Pancreas (tissue), 10 donors: ENCODE measurements at regions not wholly inside any gene's neighbourhood (a gene's known extent, or its start where the extent isn't known, plus 50 kb on each side); places are given as distances from the start of the nearest gene placed in this dataset.
"Not testable (repeated sequence)": the region's sequence is repeated elsewhere in the genome, so short reads cannot be mapped to it uniquely, and the experiment has no call there.

ENCODE experiments used
- ATAC-seq, 4 donors: fragments of 200-7000 bp; cut with Tn5 transposase; one replicate each; pipeline versions ENCODE4 v1.8.0 to v1.9.1; 2020; ENCODE audit warnings: mild to moderate bottlenecking in 4 of 4, moderate library complexity in 4 of 4
- DNase-seq, 6 donors: peaks; one replicate each; pipeline ENCODE4 v3.0.0-alpha.2; 2020
- FAIRE-seq: peaks from 2 replicates; lab custom pipeline; 2012; peaks lifted over from hg19 to GRCh38; lab: Jason Lieb, UNC
- H3K27ac ChIP-seq, 4 donors: fragments of 200-600 bp; sonication (generic); 1 replicate in 3 of 4; 2 replicates in 1 of 4; pipeline versions ENCODE4 v1.5.0 to v1.8.0; 2020
- H3K27me3 ChIP-seq, 4 donors: fragments of 200-600 bp; one replicate each; pipeline ENCODE4 v1.8.0; 2021
- H3K36me3 ChIP-seq, 3 donors: fragments of 200-600 bp; sonication (generic) in 1 of 3; one replicate each; pipeline versions ENCODE4 v1.5.0 to v1.8.0; 2020 to 2021
- H3K4me1 ChIP-seq, 3 donors: fragments of 200-600 bp; one replicate each; pipeline ENCODE4 v1.8.0; 2021
- H3K4me3 ChIP-seq, 4 donors: fragments of 200-600 bp; sonication (generic) in 2 of 4; one replicate each; pipeline versions ENCODE4 v1.5.0 to v1.8.0; 2020 to 2021
- H3K9me3 ChIP-seq, 4 donors: fragments of 200-600 bp; one replicate each; pipeline ENCODE4 v1.8.0; 2021
- CTCF ChIP-seq, 4 donors: fragments of 200-600 bp; sonication (generic) in 3 of 4; IDR thresholded peaks; one replicate each; pipeline versions ENCODE4 v1.5.0 to v1.8.0; 2021; ENCODE audit warnings: antibody characterized with exemption in 4 of 4
- WGBS, 2 donors: extraction: QIAGEN DNeasy Blood & Tissue Kit; methylation state at CpG; one replicate each; pipeline ENCODE4 v1.1.7; 2013; 5-methylcytosine and 5-hydroxymethylcytosine counted together
- intact Hi-C, 3 donors: fragments of 100-400 bp; cut with DNase I; formaldehyde crosslinking; loops; one replicate each; pipeline versions ENCODE4 v1.11.1 to v1.14.2; 2022
- donor health status: healthy with polysubstance abuse.
- donor health status: DM: no; HTN: no; CAD: no; lungs with moderate emphysema.
- donor health status: DM: no; HTN: no; CAD: no.
- donor health status: control.
- donor health status: control.
- donor health status: Bipolar disorder and iron deficiency.
- donor health status: DM: yes; HTN: yes; CAD: no.
- donor health status: DM: no; HTN: no; CAD: no.
- donor health status: DM: no; HTN: no; CAD: no.
- donor health status: DM: yes; HTN: yes; CAD: no.

DNA sequence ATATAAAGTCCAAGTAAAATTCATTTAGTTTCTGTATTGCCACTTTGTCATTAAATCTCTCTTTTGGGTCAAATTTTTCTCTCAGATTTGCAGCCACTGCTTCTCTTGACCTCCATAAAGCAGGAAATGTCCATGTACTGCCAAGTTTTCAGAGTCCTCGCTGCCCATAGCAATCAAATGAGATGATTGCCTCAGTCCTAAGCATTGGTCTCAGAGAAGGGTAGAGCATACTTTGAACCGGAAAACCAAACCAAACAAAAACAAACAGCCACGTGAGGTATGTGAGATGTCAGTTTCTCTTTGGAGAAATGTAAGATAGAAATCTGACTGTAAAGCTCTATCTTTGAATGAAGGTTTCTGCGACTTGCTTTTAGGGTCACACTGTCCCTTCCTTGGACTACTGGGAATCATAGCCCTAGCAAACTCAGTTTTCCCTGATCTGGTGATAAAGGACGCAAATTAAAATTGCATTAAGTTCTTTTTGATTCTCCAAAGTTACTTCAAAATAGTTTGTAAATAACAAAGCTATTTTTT lies 505.4 kb upstream of the CITED2 start:
- no peak overlapping the region for H3K4me3 ChIP-seq
- FAIRE-seq (no peak), DNase-seq (no peak), ATAC-seq (no peak)
- H3K27me3 ChIP-seq: no peaks in the 10 kb centered on the region
- 81 to 85% methylated on average over 5 of the region's 5 CpGs for WGBS, 2 donors
- peaks cover 0 to 11% (median 4%) of the 10 kb centered on the region in 3 donors for H3K4me1 ChIP-seq
- no peaks in the 10 kb centered on the region for H3K9me3 ChIP-seq
- no peak for TF ChIP-seq CTCF (IDR thresholded peaks at IDR 0.05)
- H3K27ac ChIP-seq: no peak overlapping the region
- H3K36me3 ChIP-seq: no peaks in the 10 kb centered on the region
- intact Hi-C loops: loop anchor here in 1 of 3 donors (10.0 kb wide), 2 partner anchors 505 to 555 kb away; partner anchors contain the start of gene CITED2

DNA sequence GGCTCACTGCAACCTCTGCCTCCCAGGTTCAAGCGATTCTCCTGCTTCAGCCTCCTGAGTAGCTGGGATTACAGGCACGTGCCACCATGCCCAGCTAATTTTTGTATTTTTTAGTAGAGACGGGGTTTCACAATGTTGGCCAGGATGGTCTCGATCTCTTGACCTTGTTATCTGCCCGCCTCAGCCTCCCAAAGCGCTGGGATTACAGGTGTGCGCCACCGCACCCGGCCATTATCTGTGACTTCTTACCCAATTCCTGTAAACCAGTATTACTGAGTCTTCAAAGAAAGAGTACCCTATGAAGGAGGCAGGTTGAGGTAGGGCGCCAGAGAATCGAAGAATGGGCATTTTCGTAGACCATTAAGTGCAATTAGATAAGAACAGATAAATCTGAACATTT lies 504.8 kb upstream of the CITED2 start:
- H3K27ac ChIP-seq, ATAC-seq, H3K4me3 ChIP-seq, FAIRE-seq, DNase-seq, H3K9me3 ChIP-seq, H3K36me3 ChIP-seq, H3K27me3 ChIP-seq: not testable (repeated sequence)
- 90 to 96% methylated on average over 12 of the region's 12 CpGs for WGBS, 2 donors
- intact Hi-C loops: loop anchor here in 1 of 3 donors (10.0 kb wide), 1 partner anchor 504 kb away; the partner anchor contains the start of gene CITED2
- peaks cover 0 to 11% (median 4%) of the 10 kb centered on the region in 3 donors for H3K4me1 ChIP-seq

DNA sequence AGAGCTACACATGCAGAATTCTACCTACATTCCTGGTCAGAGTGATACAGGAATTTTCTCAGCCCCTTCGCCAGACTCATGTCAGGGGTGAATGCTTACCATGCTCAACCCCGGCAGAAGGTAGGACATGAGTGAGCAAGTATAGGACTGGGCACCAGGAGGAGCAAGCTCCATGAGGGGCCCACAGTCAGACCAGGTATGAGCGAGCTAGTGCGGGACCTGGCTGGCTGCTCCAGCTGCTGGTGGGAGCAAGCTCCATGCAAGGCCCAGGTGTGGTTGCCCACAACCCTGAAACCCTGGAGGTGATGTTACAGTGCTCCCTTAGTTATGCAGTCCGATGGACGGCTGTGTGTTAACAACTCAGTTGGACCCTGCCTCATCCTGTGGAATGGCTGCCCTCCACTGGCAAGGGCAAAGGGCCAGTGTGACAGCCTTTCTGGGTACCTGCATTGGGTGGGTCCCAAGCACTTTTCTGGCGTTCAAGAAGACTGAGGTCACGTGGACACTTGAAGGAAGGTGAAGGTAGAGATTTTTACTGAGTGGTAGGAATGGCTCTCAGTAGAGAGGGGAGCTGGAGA lies 503.5 kb upstream of the CITED2 start:
- ATAC-seq (peak in 3 of 4 donors; percentile 34 to 75 (median 59)), FAIRE-seq (no peak), DNase-seq (peak in 2 of 6 donors; percentile 37 to 52)
- no peak for TF ChIP-seq CTCF (IDR thresholded peaks at IDR 0.05)
- H3K9me3 ChIP-seq: no peaks in the 10 kb centered on the region
- H3K27ac ChIP-seq: no peak overlapping the region
- intact Hi-C loops: loop anchor here in 1 of 3 donors (10.0 kb wide), 1 partner anchor 503 kb away; the partner anchor contains the start of gene CITED2
- H3K4me3 ChIP-seq: no peak overlapping the region
- no peaks in the 10 kb centered on the region for H3K27me3 ChIP-seq
- 68 to 75% methylated on average over 8 of the region's 8 CpGs for WGBS, 2 donors
- H3K4me1 ChIP-seq: peaks cover 0 to 5% (median 4%) of the 10 kb centered on the region in 3 donors
- H3K36me3 ChIP-seq: no peaks in the 10 kb centered on the region

GRCh38 chr6:139872665-139873064 lies 498.2 kb upstream of the CITED2 start:
- no peak overlapping the region for H3K27ac ChIP-seq
- no peak overlapping the region for H3K4me3 ChIP-seq
- peak; percentile 83 for FAIRE-seq
- DNase-seq: no peak
- H3K36me3 ChIP-seq: no peaks in the 10 kb centered on the region
- H3K9me3 ChIP-seq: no peaks in the 10 kb centered on the region
- 65 to 69% methylated on average over 2 of the region's 2 CpGs for WGBS, 2 donors
- no peaks in the 10 kb centered on the region for H3K27me3 ChIP-seq
- H3K4me1 ChIP-seq: no peaks in the 10 kb centered on the region
- intact Hi-C loops: loop anchor here in 1 of 3 donors (10.0 kb wide), 1 partner anchor 498 kb away; the partner anchor contains the start of gene CITED2
- no peak for ATAC-seq
- no peak for TF ChIP-seq CTCF (IDR thresholded peaks at IDR 0.05)

DNA sequence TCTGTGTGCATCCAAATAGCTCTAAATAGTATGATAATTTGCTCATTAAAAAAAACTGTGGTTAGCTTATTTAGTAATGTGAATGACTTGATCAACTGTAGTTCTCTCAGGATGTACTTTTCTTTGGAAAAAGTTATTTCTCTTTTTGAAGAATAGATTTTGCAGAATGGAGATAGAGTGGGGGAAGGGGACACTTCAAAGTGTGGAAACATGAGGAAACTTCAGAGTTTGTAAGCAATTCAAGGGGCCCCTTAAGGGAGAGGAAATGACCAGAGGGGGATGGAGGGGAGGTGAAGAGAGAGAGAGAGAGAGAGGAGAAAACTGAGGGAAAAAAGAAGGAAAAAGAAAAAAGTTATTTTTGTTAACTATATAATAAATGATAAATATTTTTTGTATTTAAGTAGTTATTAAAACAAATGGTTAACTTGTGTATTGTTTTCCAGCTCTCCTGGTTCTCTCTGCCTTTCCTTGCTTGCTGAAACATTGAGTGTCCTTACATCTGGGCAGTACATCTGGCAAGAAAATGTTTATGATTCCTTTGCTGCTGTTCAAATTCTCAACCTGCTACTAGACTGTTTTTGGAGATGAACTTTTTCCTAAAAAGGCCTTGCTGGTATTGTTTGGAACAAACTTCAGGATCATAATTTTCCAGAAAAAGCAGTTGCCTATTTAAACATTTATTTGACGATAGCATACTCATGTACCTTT lies 497.5 kb upstream of the CITED2 start:
- no peaks in the 10 kb centered on the region for H3K27me3 ChIP-seq
- no peak for DNase-seq
- no peaks in the 10 kb centered on the region for H3K9me3 ChIP-seq
- H3K27ac ChIP-seq: no peak overlapping the region
- intact Hi-C loops: loop anchor here in 1 of 3 donors (10.0 kb wide), 1 partner anchor 497 kb away; the partner anchor contains the start of gene CITED2
- no peak for FAIRE-seq
- no peaks in the 10 kb centered on the region for H3K36me3 ChIP-seq
- no peak for ATAC-seq
- no peak for TF ChIP-seq CTCF (IDR thresholded peaks at IDR 0.05)
- WGBS, 2 donors: 16 to 23% methylated on average over 1 of the region's 1 CpG
- H3K4me1 ChIP-seq: no peaks in the 10 kb centered on the region
- no peak overlapping the region for H3K4me3 ChIP-seq
